ENCODE measurements at regions not wholly inside any gene's neighbourhood (a gene's known extent, or its start where the extent isn't known, plus 50 kb on each side); places are given as distances from the start of the nearest gene placed in this dataset.

GRCh38 chr1:58886611-58887010 lies 102.8 kb upstream of the JUN start:
- no peak overlapping the region for H3K4me2 ChIP-seq (ENCODE audit: low read length)
- no peaks in the 10 kb centered on the region for H3K9me3 ChIP-seq (ENCODE audit: control insufficient read depth, low read length)
- no peaks in the 10 kb centered on the region for H3K27me3 ChIP-seq (ENCODE audit: control insufficient read depth, insufficient read depth, low read length)
- no peak overlapping the region for H3K9ac ChIP-seq
- peaks cover 62% of the 10 kb centered on the region for H3K4me1 ChIP-seq
- peak overlapping the region; percentile 99 for H3K27ac ChIP-seq
- no peak for TF ChIP-seq CTCF (IDR thresholded peaks at IDR 0.05)
- no peaks in the 10 kb centered on the region for H3K79me2 ChIP-seq
- no peaks in the 10 kb centered on the region for H3K36me3 ChIP-seq (ENCODE audit: control insufficient read depth, insufficient read depth, low read length)
- H3K4me3 ChIP-seq (ENCODE audit: low read depth, low read length): no peak overlapping the region
- no peak overlapping the region for H2AFZ ChIP-seq

GRCh38 chr1:58887059-58887458 lies 103.2 kb upstream of the JUN start:
- Histone ChIP-seq H2AFZ (no peak overlapping the region), H3K9ac (no peak overlapping the region), H3K27me3 (ENCODE audit: control insufficient read depth, insufficient read depth, low read length) (no peaks in the 10 kb centered on the region), H3K36me3 (ENCODE audit: control insufficient read depth, insufficient read depth, low read length) (no peaks in the 10 kb centered on the region), H3K4me3 (ENCODE audit: low read depth, low read length) (no peak overlapping the region), H3K4me2 (ENCODE audit: low read length) (no peak overlapping the region), H3K27ac (peak overlapping the region; percentile 99), H3K9me3 (ENCODE audit: control insufficient read depth, low read length) (no peaks in the 10 kb centered on the region), H3K79me2 (no peaks in the 10 kb centered on the region), H3K4me1 (peaks cover 58% of the 10 kb centered on the region)
- TF ChIP-seq CTCF (IDR thresholded peaks at IDR 0.05): no peak

- H3K79me2 ChIP-seq: no peaks in the 10 kb centered on the region
- no peak for TF ChIP-seq CTCF (IDR thresholded peaks at IDR 0.05)
- H3K4me1 ChIP-seq: peaks cover 48% of the 10 kb centered on the region
- H2AFZ ChIP-seq: no peak overlapping the region
- H3K27me3 ChIP-seq (ENCODE audit: control insufficient read depth, insufficient read depth, low read length): no peaks in the 10 kb centered on the region
- no peak overlapping the region for H3K4me3 ChIP-seq (ENCODE audit: low read depth, low read length)
- no peak overlapping the region for H3K9ac ChIP-seq
- H3K36me3 ChIP-seq (ENCODE audit: control insufficient read depth, insufficient read depth, low read length): no peaks in the 10 kb centered on the region
- no peak overlapping the region for H3K4me2 ChIP-seq (ENCODE audit: low read length)
- H3K9me3 ChIP-seq (ENCODE audit: control insufficient read depth, low read length): no peaks in the 10 kb centered on the region
- H3K27ac ChIP-seq: peak overlapping the region; percentile 11
Observed at GRCh38 chr1:58888833-58889232, 105.0 kb upstream of the JUN start.

GRCh38 chr1:58890113-58890512 lies 106.3 kb upstream of the JUN start:
- no peaks in the 10 kb centered on the region for H3K36me3 ChIP-seq (ENCODE audit: control insufficient read depth, insufficient read depth, low read length)
- H3K4me1 ChIP-seq: peaks cover 46% of the 10 kb centered on the region

More at GRCh38 chr1:58890113-58890512, 106.3 kb upstream of the JUN start:
- H3K9ac ChIP-seq: no peak overlapping the region
- no peak overlapping the region for H3K4me2 ChIP-seq (ENCODE audit: low read length)
- H3K4me3 ChIP-seq (ENCODE audit: low read depth, low read length): no peak overlapping the region
- no peaks in the 10 kb centered on the region for H3K9me3 ChIP-seq (ENCODE audit: control insufficient read depth, low read length)
- H3K27me3 ChIP-seq (ENCODE audit: control insufficient read depth, insufficient read depth, low read length): no peaks in the 10 kb centered on the region
- H3K27ac ChIP-seq: no peak overlapping the region
- TF ChIP-seq CTCF (IDR thresholded peaks at IDR 0.05): no peak
- H3K79me2 ChIP-seq: no peaks in the 10 kb centered on the region
- no peak overlapping the region for H2AFZ ChIP-seq
